ENCODE measurements at regions not wholly inside any gene's neighbourhood (a gene's known extent, or its start where the extent isn't known, plus 50 kb on each side); places are given as distances from the start of the nearest gene placed in this dataset.

GRCh38 chr6:103264020-103264419 lies 1595.7 kb downstream of the HACE1 start:
- ChIA-PET POLR2A (no interaction called here), CTCF (no interaction called here)
- no peak for TF ChIP-seq FOXA1 (IDR thresholded peaks at IDR 0.05)
- TF ChIP-seq LEF1 (IDR thresholded peaks at IDR 0.05; ENCODE audit: borderline replicate concordance) = no peak
- no peak for DNase-seq (ENCODE audit: extremely low spot score)

GRCh38 chr6:103255132-103255531 lies 1604.6 kb downstream of the HACE1 start:
- TF ChIP-seq, protein P1, sequence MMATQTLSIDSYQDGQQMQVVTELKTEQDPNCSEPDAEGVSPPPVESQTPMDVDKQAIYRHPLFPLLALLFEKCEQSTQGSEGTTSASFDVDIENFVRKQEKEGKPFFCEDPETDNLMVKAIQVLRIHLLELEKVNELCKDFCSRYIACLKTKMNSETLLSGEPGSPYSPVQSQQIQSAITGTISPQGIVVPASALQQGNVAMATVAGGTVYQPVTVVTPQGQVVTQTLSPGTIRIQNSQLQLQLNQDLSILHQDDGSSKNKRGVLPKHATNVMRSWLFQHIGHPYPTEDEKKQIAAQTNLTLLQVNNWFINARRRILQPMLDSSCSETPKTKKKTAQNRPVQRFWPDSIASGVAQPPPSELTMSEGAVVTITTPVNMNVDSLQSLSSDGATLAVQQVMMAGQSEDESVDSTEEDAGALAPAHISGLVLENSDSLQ (IDR thresholded peaks at IDR 0.05) = no peak
- TF ChIP-seq SP1 (IDR thresholded peaks at IDR 0.05) (no peak), FOXK2 (IDR thresholded peaks at IDR 0.05) (no peak), CTBP1 (IDR thresholded peaks at IDR 0.05; ENCODE audit: borderline replicate concordance) (no peak), L3MBTL2 (conservative IDR thresholded peaks at IDR 0.05) (no peak), ELF4 (IDR thresholded peaks at IDR 0.05) (no peak), SUZ12 (IDR thresholded peaks at IDR 0.05) (no peak), LEF1 (IDR thresholded peaks at IDR 0.05; ENCODE audit: borderline replicate concordance) (no peak), FOXA1 (IDR thresholded peaks at IDR 0.05) (no peak), HDGF (IDR thresholded peaks at IDR 0.05; ENCODE audit: borderline replicate concordance) (no peak), ARNT (IDR thresholded peaks at IDR 0.05) (no peak), NFRKB (IDR thresholded peaks at IDR 0.05) (no peak), ZNF384 (IDR thresholded peaks at IDR 0.05) (no peak), BHLHE40 (IDR thresholded peaks at IDR 0.05; ENCODE audit: borderline replicate concordance) (no peak), TARDBP (IDR thresholded peaks at IDR 0.05) (no peak)
- CTCF ChIA-PET = no interaction called here
- POLR2A ChIA-PET = no interaction called here
- DNase-seq (ENCODE audit: extremely low spot score) = no peak

DNA sequence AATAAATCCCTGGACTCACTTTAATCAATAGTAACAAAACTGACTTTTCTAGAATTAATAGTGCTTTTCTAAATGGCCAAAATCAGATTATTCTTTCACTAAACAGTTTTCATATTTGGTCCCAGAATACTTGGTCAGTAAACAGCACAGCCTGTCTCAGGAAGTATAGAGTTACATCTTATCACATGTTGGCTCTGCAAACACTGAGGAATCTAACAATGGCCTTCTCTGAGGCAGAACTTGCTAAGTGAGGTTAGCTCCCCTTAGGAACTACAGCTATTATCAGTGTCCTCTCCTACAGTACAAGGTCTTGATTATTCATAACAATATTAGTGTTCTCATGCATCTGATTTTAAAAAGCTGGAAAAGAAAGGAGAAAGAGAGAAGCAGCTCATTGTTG lies 1622.8 kb downstream of the HACE1 start:
- TF ChIP-seq FOXK2 (IDR thresholded peaks at IDR 0.05) (no peak), BHLHE40 (IDR thresholded peaks at IDR 0.05; ENCODE audit: borderline replicate concordance) (no peak), ELF4 (IDR thresholded peaks at IDR 0.05) (no peak), HDGF (IDR thresholded peaks at IDR 0.05; ENCODE audit: borderline replicate concordance) (no peak), SP1 (IDR thresholded peaks at IDR 0.05) (no peak)
- CTCF ChIA-PET = interaction anchor here (0.7 kb wide), 1 partner anchor 394 kb away, joined by 4 read pairs; no protein-coding TSS in a partner anchor

GRCh38 chr6:103231181-103231580 lies 1628.5 kb downstream of the HACE1 start:
- TF ChIP-seq LEF1 (IDR thresholded peaks at IDR 0.05; ENCODE audit: borderline replicate concordance) = no peak
- no peak for TF ChIP-seq L3MBTL2 (conservative IDR thresholded peaks at IDR 0.05)
- TF ChIP-seq FOXA1 (IDR thresholded peaks at IDR 0.05) = no peak
- TF ChIP-seq BHLHE40 (IDR thresholded peaks at IDR 0.05; ENCODE audit: borderline replicate concordance) = no peak
- no peak for TF ChIP-seq ARNT (IDR thresholded peaks at IDR 0.05)
- TF ChIP-seq, protein P1 (IDR thresholded peaks at IDR 0.05) = no peak
- no peak for TF ChIP-seq NFRKB (IDR thresholded peaks at IDR 0.05)
- no peak for TF ChIP-seq CTBP1 (IDR thresholded peaks at IDR 0.05; ENCODE audit: borderline replicate concordance)
- no peak for TF ChIP-seq FOXM1 (IDR thresholded peaks at IDR 0.05; ENCODE audit: borderline replicate concordance)
- no peak for TF ChIP-seq ZNF384 (IDR thresholded peaks at IDR 0.05)
- TF ChIP-seq SP1 (IDR thresholded peaks at IDR 0.05) = no peak
- TF ChIP-seq FOXK2 (IDR thresholded peaks at IDR 0.05) = no peak
- DNase-seq (ENCODE audit: extremely low spot score) = no peak
- CTCF ChIA-PET = no interaction called here
- POLR2A ChIA-PET = no interaction called here

More for the DNA sequence above, 1622.8 kb downstream of the HACE1 start:
- no peak for DNase-seq (ENCODE audit: extremely low spot score)
- POLR2A ChIA-PET = no interaction called here

DNA sequence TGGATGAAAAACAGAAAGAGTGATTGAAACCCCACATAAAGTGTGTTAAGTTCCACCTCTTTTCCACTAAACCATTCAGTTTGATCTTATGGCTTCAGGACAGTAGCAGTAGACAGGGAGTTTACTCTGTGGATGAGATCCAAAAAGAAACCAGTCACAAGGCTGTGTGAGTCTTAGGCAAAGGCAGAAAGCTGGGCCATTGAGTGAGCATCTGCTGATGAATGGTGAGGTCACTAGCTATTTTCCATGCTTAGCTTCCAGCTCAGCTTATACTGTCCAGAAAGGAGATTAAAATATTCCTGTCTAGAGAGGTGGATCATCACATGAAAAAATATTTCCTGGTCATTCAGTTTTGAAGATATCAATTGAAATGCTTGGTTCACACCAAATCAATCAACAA lies 1643.9 kb downstream of the HACE1 start:
- ChIA-PET CTCF (no interaction called here), POLR2A (no interaction called here)
- TF ChIP-seq LEF1 (IDR thresholded peaks at IDR 0.05; ENCODE audit: borderline replicate concordance) (no peak), L3MBTL2 (conservative IDR thresholded peaks at IDR 0.05) (no peak), TARDBP (IDR thresholded peaks at IDR 0.05) (no peak), FOXA1 (IDR thresholded peaks at IDR 0.05) (no peak), ZNF384 (IDR thresholded peaks at IDR 0.05) (no peak), BHLHE40 (IDR thresholded peaks at IDR 0.05; ENCODE audit: borderline replicate concordance) (no peak), HDGF (IDR thresholded peaks at IDR 0.05; ENCODE audit: borderline replicate concordance) (no peak), ARNT (IDR thresholded peaks at IDR 0.05) (no peak), NFRKB (IDR thresholded peaks at IDR 0.05) (no peak), SP1 (IDR thresholded peaks at IDR 0.05) (no peak)
- no peak for DNase-seq (ENCODE audit: extremely low spot score)

DNA sequence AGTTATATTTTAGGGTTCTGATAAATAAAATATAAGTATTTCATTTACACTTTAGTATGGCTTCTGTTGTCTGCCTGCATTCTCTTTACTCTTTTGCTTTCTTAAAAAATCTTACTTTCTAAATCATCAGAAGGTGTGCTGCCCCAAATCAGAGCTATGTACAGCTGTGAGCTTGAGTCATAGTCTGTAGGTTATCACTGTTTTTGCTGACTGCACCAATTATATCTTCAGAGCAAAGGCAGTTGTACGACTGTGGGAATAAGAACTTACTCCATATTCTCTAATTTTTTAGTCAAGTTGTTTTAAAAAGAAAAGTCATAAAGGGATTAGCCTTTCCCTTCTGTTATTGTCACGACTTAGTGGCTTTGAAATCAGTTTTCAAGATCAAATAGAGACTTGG lies 1649.0 kb downstream of the HACE1 start:
- TF ChIP-seq ARNT (IDR thresholded peaks at IDR 0.05) (no peak), ELF4 (IDR thresholded peaks at IDR 0.05) (no peak), FOXA1 (IDR thresholded peaks at IDR 0.05) (no peak), CTBP1 (IDR thresholded peaks at IDR 0.05; ENCODE audit: borderline replicate concordance) (no peak), LEF1 (IDR thresholded peaks at IDR 0.05; ENCODE audit: borderline replicate concordance) (no peak), FOXM1 (IDR thresholded peaks at IDR 0.05; ENCODE audit: borderline replicate concordance) (no peak), L3MBTL2 (conservative IDR thresholded peaks at IDR 0.05) (no peak), FOXK2 (IDR thresholded peaks at IDR 0.05) (no peak), NFRKB (IDR thresholded peaks at IDR 0.05) (no peak), SP1 (IDR thresholded peaks at IDR 0.05) (no peak), ZNF384 (IDR thresholded peaks at IDR 0.05) (no peak), TARDBP (IDR thresholded peaks at IDR 0.05) (no peak)
- POLR2A ChIA-PET = no interaction called here

GRCh38 chr6:103198386-103198785 lies 1661.3 kb downstream of the HACE1 start:
- TF ChIP-seq ARNT (IDR thresholded peaks at IDR 0.05) (no peak), L3MBTL2 (conservative IDR thresholded peaks at IDR 0.05) (no peak), LEF1 (IDR thresholded peaks at IDR 0.05; ENCODE audit: borderline replicate concordance) (no peak), TARDBP (IDR thresholded peaks at IDR 0.05) (no peak), FOXM1 (IDR thresholded peaks at IDR 0.05; ENCODE audit: borderline replicate concordance) (no peak), BHLHE40 (IDR thresholded peaks at IDR 0.05; ENCODE audit: borderline replicate concordance) (no peak), CTBP1 (IDR thresholded peaks at IDR 0.05; ENCODE audit: borderline replicate concordance) (no peak), SUZ12 (IDR thresholded peaks at IDR 0.05) (no peak), FOXK2 (IDR thresholded peaks at IDR 0.05) (no peak), FOXA1 (IDR thresholded peaks at IDR 0.05) (no peak), HDGF (IDR thresholded peaks at IDR 0.05; ENCODE audit: borderline replicate concordance) (no peak), ELF4 (IDR thresholded peaks at IDR 0.05) (no peak), ZNF384 (IDR thresholded peaks at IDR 0.05) (no peak), SP1 (IDR thresholded peaks at IDR 0.05) (no peak), NFRKB (IDR thresholded peaks at IDR 0.05) (no peak)
- TF ChIP-seq, protein P1 (IDR thresholded peaks at IDR 0.05) = no peak
- POLR2A ChIA-PET = no interaction called here
- no peak for DNase-seq (ENCODE audit: extremely low spot score)
- CTCF ChIA-PET = no interaction called here

More for the DNA sequence above, 1649.0 kb downstream of the HACE1 start:
- CTCF ChIA-PET = no interaction called here
- no peak for DNase-seq (ENCODE audit: extremely low spot score)
